ENCODE measurements at regions not wholly inside any gene's neighbourhood (a gene's known extent, or its start where the extent isn't known, plus 50 kb on each side); places are given as distances from the start of the nearest gene placed in this dataset.
"Not testable (repeated sequence)": the region's sequence is repeated elsewhere in the genome, so short reads cannot be mapped to it uniquely, and the experiment has no call there.

DNA sequence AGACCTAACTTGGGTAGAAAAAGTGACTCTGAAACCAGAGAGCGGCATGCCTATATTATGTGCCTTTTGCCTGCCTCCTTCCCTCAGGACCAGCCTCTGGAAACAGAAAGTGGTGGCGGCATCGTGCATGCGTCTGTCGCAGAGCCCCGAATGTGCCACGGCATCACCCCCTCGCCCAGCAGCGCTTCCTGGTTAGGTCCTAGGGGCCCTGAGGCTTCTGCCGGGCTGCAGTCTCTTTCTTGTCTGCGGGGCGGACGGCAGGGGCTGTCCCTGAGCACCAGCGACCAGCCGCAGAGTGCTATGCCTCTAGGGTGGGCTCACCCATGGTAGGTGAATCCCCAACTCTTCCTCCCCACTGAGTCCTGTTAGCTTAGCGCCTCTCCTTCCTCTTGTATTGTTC lies 68.7 kb downstream of the VSIG4 start:
- no peak for DNase-seq (ENCODE audit: low read depth in 2 of 3, low spot score in 1 of 3)

DNA sequence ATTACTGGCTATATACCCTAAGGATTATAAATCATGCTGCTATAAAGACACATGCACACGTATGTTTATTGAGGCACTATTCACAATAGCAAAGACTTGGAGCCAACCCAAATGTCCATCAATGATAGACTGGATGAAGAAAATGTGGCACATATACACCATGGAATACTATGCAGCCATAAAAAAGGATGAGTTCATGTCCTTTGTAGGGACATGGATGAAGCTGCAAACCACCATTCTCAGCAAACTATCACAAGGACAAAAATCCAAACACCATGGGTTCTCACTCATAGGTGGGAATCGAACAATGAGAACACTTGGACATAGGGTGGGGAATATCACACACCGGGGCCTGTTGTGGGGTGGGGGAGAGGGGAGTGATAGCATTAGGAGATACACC lies 72.7 kb downstream of the VSIG4 start:
- not testable (repeated sequence) for DNase-seq (ENCODE audit: low read depth in 2 of 3, low spot score in 1 of 3)

DNA sequence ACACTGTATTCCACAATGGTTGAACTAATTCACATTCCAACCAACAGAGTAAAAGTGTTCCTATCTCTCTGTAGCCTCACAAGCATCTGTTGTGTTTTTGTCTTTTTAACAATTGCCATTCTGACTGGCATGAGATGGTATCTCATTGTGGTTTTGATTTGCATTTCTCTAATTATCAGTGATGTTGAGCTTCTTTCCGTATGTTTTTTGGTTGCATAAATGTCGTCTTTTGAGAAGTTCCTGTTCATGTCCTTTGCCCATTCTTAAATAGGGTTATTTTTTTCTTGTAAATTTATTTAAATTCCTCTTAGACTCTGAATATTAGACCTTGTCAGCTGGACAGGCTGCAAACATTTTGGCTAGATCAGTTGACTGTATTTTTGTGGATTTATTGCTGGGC lies 78.2 kb downstream of the VSIG4 start:
- no peak for DNase-seq (ENCODE audit: low read depth in 2 of 3, low spot score in 1 of 3)

DNA sequence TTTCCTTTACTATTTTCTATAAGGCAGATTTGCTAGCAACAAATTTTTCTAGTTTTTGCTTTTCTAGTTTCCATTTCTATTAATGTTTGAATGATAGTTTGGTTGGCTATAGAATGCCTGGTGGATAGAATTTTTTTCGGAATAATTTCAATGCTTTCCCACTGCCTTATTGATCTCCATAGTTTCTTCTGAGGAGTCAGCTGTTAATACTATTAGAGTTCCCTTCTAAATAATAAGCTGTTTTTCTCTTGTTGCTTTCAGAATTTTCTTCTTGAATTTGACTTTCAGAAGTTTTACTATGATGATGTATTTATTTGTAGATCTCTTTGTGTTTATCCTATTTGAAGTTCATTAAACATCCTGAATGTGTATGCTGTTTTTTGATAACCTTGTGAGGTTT lies 91.8 kb downstream of the VSIG4 start:
- DNase-seq (ENCODE audit: low read depth in 2 of 3, low spot score in 1 of 3) = no peak

DNA sequence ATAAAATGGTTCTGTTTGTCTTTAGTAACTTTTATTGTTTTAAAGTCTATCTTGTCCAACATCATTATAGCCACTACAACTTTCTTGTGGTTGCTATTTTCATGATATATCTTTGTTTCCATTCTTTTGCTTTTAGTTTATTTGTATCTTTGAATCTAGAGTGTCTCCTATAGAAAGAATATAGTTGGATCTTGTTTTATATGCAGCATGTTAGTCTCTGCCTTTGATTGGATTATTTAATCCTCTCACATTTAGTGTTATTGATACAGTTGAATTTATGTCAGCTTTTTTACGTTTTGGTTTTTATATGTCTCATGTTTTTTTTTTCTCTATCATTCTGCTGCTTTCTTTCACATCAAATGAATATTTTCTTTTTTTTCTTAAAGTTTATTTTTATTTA lies 98.1 kb downstream of the VSIG4 start:
- no peak for DNase-seq (ENCODE audit: low read depth in 2 of 3, low spot score in 1 of 3)

DNA sequence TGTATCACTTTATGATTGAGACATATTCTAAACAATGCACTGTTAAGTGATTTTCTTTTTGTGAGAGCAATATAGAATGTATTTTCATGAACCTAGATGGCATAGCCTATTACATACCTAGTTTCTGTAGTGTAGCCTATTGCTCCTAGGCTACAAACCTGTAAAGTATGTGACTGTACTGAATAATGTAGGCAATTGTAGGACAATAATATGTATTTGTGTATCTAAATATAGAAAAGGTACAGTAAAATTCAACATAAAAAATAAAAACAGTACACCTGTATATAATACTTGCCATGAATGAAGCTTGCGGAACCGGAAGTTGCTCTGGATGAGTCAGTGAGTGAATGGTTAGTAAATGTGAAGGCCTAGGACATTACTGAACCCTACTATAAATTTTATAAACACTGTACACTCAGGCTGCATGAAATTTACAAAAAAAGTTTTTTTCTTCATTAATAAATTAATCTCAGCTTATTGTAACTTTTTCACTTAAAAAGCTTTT lies 106.7 kb downstream of the VSIG4 start:
- no peak for DNase-seq (ENCODE audit: low read depth in 2 of 3, low spot score in 1 of 3)

DNA sequence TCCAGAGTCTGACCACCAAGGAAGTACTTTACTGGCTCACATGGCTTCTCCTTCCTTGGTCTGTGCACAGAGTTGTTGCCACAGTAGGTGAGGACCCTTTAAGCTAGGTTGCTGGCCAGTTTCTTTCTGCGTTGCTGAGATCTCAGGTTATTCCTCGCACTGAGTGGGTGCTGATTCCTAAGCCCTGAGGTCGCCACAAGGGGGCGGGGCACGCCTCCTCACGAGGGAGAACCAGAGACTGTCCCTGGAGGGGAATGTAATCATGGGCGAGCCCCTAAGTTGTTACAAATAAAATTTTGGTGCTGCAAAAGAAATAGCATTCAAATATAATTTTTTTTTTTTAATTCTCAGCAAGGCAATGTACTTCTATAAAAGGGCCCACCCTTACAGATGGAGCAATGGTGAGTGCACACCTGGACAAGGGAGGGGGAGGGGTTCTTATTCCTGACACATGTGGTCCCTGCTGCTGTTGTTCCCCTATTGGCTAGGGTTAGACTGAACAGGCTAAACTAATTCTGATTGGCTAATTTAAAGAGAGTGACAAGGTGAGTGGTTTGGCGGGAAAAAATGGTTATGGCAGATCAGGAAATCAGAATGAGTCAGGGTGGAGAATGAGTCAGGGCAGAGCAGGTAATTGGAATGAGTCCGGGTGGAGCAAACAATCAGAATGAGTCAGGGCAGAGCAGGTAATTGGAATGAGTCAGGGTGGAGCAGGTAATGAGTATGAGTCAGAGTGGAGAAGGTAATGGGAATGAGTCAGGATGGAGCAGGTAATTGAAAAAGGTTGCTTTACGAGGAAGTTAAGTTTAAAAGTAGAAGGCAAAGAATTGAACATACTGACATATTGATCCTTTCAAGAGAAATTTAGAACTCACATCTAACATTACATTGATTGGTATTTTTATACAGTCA lies 107.5 kb downstream of the VSIG4 start:
- DNase-seq (ENCODE audit: low read depth in 2 of 3, low spot score in 1 of 3) = peak in 1 of 3 donors; percentile 52

DNA sequence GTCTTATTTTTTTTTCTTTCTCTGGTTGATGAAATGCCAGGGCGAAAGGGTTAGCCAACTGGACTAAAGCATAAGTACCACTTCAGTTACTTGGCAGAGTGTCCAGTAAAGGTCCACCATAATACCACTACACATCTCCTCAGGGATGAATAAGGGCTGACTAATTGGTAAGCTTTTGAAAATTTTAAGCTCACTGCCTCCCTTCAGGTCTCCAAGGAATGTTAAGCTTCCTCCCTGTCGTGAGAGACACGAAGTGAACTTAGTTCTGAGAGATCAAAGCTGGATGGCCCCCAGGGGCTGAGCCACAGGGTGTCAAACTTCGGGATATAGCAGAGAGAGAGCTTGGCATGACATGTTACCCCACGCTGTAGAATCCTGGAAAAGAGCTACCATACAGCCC lies 111.4 kb downstream of the VSIG4 start:
- DNase-seq (ENCODE audit: low read depth in 2 of 3, low spot score in 1 of 3) = no peak

DNA sequence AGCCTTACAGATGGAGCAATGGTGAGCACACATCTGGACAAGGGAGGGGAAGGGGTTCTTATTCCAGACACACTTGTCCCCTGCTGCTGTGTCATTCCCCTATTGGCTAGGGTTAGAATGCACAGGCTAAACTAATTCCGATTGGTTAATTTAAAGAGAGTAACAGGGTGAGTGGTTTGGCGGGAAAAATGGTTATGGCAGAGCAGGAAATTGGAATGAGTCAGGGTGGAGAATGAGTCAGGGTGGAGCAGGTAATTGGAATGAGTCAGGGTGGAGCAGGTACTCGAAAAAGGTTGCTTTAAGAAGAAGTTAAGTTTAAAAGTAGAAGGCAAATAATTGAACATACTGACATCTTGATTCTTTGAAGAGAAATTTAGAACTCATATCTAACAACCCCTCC lies 112.5 kb downstream of the VSIG4 start:
- DNase-seq (ENCODE audit: low read depth in 2 of 3, low spot score in 1 of 3) = not testable (repeated sequence)

DNA sequence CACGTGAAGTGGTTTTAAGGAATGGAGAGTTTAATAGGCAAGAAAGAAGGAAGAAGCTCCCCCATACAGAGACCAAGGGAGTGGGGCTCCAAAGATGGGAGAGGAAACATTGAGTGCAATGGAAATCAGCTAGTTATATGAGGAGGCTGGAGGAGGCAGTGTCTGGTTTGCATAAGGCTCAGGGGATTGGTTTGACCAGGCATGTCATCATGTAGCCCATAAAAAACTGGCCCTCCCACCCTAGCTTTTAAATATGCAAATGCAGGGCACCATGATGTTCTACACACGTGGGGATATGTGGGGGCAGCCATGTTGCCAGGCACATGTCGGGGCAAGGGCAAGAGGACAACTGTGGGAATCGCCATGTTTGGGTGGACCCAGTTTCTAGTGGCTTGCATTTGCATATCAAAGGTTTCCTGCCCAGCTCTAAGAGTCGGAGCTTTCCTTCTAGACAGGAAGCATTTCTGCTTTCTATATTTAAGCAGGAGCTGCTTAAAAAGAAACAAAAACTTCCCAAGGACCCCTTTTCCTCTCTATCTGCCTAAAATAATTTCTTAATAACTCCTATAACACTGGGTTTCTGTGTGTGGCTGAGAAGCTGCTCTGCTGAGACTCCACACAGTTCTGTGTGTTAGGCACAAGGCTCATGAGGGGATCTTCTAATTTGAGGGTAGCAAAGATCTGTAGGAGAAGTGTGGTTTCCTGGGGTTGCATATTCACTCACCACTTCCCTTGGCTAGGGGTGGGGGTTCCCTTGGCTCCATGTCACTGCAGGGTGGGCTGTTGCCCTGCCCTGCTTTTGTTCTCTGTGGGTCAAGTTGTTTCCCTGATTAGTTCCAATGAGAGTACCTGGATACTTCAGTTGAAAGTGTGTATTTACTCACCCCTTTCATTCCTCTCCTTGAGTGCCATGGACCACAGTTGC lies 113.5 kb downstream of the VSIG4 start:
- peak in 2 of 3 donors; percentile 8 to 27 for DNase-seq (ENCODE audit: low read depth in 2 of 3, low spot score in 1 of 3)

DNA sequence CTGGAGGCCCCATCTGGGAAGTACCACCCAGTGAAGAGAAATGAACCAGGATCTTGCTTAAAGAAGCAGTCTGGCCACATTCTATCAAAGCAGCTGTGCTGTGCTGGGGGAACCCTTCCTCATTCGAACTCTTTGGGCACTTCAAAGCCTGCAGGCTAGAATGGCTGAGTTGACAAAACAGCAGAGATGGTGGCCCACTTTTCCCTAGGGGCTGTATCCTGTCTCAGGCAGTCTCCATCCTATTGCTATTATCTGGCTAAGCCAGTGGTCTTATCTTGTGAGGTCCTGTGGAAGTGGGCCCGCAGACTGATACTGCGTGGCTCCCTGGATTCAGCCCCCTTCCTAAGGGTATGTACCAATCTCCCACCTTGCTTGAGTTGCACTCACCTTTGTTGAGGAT lies 114.3 kb downstream of the VSIG4 start:
- DNase-seq (ENCODE audit: low read depth in 2 of 3, low spot score in 1 of 3) = no peak

DNA sequence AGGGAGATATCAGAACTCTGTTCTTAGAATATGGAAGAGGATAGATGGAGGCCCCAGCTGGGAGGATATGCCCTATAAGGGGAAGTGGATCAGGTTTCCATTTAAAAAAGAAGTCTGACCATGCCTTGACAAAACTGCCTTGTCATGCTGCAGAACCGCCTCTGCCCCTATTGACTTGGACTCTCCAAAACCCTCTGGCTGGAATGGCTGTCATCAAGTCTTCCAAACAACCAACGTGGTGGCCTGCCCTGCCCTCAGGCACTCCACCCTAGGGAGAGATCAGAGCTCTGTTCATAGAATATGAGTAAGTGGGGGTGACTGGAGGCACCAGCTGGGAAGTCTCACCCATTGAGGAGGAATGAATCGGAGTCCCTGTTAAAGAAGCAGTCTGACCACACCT lies 114.9 kb downstream of the VSIG4 start:
- no peak for DNase-seq (ENCODE audit: low read depth in 2 of 3, low spot score in 1 of 3)

DNA sequence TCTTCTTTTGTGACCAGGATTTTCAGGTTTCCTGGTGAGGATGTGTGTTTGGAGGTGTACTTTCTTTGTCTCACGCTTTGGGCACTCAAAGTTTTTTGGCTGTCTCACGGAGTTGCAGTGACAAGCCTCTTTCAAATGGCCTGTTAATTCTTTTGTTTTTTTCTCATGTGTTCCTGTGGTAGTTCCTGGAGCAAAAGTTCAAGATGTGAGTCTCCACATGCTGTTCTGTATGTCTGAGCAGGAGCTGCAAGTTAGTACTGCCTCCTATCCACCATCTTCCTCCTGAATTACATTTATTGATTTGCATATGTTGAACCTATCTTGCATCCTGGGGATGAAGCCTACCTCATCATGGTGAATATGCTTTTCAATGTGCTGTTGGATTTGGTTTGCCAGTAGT lies 118.5 kb downstream of the VSIG4 start:
- no peak for DNase-seq (ENCODE audit: low read depth in 2 of 3, low spot score in 1 of 3)

DNA sequence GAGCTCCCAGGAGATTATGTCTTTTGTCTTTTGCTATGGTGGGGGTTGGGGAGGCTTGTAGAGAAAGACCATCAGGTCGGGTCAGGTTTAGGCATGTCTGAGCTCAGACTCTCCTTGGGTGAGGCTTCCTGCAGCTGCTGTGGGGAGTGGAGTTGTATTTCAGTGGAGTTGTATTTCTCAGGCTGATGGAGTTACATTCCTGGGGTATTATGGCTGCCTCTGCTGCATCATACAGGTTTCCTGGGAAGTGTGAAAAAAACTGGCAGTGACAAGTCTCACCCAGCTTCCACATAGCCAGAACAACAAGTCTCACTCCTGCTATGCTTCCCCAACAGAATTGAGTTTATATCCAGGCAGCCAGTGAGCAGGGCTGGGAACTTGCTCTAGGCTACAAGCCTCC lies 119.3 kb downstream of the VSIG4 start:
- DNase-seq (ENCODE audit: low read depth in 2 of 3, low spot score in 1 of 3) = no peak

DNA sequence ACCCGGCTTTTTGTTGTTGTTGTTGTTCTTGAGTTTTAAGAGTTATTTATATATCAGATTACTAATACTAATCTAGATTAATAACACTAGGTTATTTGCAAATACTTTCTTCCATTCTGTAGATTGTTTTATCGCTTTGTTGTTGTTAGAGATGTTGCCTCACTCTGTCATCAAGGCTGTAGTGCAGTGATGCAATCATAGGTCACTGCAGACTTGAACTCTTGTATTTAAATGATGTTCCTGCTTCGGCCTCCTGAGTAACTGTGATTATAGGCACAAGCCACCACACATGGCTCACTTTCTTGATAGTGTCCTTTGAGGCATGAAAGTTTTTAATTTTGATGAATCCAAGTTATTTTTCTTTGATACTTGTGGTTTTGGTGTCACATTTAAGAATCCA lies 129.0 kb downstream of the VSIG4 start:
- DNase-seq (ENCODE audit: low read depth in 2 of 3, low spot score in 1 of 3) = no peak

DNA sequence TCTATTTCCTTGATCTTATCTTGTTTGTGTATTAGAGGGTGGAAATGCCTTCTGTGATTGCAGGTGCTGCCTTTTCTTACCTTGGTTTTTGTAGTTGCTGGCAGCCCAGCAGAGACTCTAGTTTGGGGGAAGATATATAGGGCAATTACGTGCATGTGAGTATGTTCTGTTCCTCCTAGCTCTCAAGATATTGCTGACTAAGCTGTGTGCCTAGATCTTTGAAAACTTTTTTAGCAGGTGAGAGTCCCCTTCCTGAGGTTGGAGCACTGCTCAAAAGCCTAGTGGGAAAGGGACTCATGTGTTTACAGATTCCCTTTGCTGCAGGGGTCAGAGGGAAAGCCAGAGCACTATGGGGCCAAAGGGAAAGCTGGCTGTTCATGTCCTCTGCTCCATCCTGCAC lies 136.1 kb downstream of the VSIG4 start:
- DNase-seq (ENCODE audit: low read depth in 2 of 3, low spot score in 1 of 3) = no peak

DNA sequence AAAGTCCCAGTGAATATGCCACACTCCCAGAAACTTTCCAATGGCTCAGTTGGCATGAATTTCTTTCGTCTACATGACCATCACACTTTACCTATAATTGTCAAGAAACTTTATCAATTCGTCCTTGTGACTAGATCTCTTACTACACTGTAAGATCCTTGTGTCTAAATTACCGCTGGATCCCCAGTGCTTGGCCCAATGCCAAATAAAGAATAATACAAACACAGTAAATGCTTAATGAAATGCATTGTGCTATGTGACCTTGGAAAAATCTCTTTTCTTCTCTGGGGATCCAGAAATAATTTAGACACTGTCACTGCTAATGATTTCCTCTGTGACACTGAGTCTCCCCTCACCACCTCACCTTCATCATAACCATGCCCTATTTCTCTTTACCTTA lies 137.9 kb downstream of the VSIG4 start:
- no peak for DNase-seq (ENCODE audit: low read depth in 2 of 3, low spot score in 1 of 3)

DNA sequence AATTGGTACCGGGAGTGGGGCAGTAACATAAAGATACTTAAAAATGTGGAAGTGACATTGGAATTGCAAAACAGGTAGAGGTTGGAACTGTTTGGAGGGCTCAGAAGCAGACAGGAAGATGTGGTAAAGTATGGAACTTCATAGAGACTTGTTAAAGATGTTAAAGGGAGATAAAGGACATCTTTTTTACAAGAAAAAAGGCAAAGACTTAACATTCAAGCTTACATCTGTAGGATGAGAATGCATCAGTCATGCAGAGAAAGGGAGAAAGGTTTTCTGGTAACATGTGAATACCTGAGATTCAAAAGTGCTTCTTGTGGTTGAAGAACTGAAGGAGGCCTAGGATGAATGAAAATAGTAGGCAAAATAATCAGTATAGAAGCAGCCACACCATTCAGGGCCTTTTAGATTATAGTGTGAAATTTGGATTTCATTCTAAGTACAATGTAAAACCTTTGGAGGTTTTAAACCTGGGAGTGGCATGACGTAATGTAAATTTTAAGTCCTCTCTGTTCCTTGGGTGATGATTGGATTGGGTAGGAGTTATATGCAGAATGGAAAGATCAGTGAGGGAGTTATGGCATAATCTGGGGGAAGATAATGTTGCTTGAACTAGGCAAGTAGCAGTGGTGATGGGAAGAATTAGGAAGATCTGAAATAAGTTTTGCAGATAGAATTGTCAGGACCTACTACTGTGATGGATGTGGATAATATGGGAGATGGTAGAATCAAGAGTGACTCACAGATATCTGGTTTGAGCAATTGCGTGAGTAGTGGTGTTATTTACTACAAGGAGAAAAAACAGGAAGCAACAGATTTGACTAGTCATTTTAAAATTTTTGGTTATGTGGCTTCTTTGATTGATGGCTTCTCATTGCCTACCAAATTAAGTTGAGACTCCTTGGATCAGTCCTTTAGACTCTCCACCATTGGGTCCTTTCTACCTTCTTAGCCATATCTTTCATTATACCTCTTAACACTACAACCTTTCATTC lies 138.7 kb downstream of the VSIG4 start:
- no peak for DNase-seq (ENCODE audit: low read depth in 2 of 3, low spot score in 1 of 3)

DNA sequence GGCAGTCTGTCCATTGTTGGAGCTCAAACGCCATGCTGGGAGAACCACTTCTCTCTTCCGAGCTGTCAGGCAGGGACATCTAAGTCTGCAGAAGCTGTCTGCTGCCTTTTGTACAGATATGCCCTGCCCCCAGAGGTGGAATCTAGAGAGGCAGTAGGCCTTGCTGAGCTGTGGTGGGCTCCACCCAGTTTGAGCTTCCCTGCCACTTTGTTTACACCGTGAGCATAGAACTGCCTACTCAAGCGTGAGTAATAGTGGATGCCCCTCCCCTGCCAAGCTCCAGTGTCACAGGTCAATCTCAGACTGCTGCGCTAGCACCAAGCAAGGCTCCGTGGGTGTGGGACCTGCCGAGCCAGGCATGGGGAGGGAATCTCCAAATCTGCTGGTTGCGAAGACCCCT lies 145.7 kb downstream of the VSIG4 start:
- no peak for DNase-seq (ENCODE audit: low read depth in 2 of 3, low spot score in 1 of 3)

DNA sequence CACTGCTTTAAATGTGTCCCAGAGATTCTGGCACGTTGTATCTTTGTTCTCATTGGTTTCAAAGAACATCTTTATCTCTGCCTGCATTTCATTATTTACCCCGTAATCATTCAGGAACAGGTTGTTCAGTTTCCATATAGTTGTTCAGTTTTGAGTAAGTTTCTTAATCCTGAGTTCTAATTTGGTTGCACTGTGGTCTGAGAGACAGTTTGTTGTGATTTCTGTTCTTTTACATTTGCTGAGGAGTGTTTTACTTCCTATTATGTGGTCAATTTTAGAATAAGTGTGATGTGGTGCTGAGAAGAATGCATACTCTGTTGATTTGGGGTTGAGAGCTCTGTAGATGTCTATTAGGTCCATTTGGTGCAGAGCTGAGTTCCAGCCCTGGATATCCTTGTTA lies 148.1 kb downstream of the VSIG4 start:
- DNase-seq (ENCODE audit: low read depth in 2 of 3, low spot score in 1 of 3) = not testable (repeated sequence)

DNA sequence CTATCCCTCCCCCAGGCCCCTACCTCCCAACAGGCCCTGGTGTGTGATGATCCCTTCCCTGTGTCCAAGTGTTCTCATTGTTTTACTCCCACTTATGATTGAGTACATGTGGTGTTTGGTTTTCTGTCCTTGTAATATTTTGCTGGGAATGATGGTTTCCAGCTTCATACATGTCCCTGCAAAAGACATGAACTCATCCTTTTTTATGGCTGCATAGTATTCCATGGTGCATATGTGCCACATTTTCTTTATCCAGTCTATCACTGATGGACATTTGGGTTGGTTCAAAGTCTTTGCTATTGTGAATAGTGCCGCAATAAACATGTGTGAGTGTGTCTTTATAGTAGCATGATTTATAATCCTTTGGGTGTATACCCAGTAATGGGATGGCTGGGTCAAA lies 151.7 kb downstream of the VSIG4 start:
- not testable (repeated sequence) for DNase-seq (ENCODE audit: low read depth in 2 of 3, low spot score in 1 of 3)
